Neural progenitor cell (in vitro differentiated cells): ENCODE measurements at regions not wholly inside any gene's neighbourhood (a gene's known extent, or its start where the extent isn't known, plus 50 kb on each side); places are given as distances from the start of the nearest gene placed in this dataset.
"Not testable (repeated sequence)": the region's sequence is repeated elsewhere in the genome, so short reads cannot be mapped to it uniquely, and the experiment has no call there.

Source experiments
- DNase-seq: peaks from one replicate; pipeline ENCODE4 v3.0.0-alpha.2; 2016; ENCODE audit warnings: low spot score
- H2AFZ ChIP-seq: fragments of 200-600 bp; sonication (generic); replicated peaks from 2 replicates; pipeline ENCODE4 v1.6.1; 2016; ENCODE audit warnings: antibody characterized with exemption
- H3F3A ChIP-seq: fragments of 200-600 bp; sonication (generic); 2 replicates; pipeline ENCODE4 v1.6.1; 2016; ENCODE audit warnings: antibody characterized with exemption, low read depth
- H3K27ac ChIP-seq: fragments of 200-600 bp; sonication (generic); 2 replicates; pipeline ENCODE4 v1.5.1; 2016; ENCODE audit warnings: mild to moderate bottlenecking
- H3K27me3 ChIP-seq: fragments of 200-600 bp; sonication (generic); 2 replicates; pipeline ENCODE4 v1.6.1; 2016; ENCODE audit warnings: mild to moderate bottlenecking, moderate library complexity
- H3K36me3 ChIP-seq: fragments of 200-600 bp; sonication (generic); 2 replicates; pipeline ENCODE4 v1.5.1; 2016
- H3K4me1 ChIP-seq: fragments of 200-600 bp; sonication (generic); 2 replicates; pipeline ENCODE4 v1.6.1; 2016; ENCODE audit warnings: mixed run types
- H3K4me2 ChIP-seq: fragments of 200-600 bp; sonication (generic); 2 replicates; pipeline ENCODE4 v1.6.1; 2016
- H3K4me3 ChIP-seq: fragments of 200-600 bp; sonication (generic); 2 replicates; pipeline ENCODE4 v1.5.1; 2016
- H3K79me2 ChIP-seq: fragments of 200-600 bp; sonication (generic); 2 replicates; pipeline ENCODE4 v1.6.1; 2016; ENCODE audit warnings: low read depth
- H3K9ac ChIP-seq: fragments of 200-600 bp; sonication (generic); 2 replicates; pipeline ENCODE4 v1.6.1; 2016
- H3K9me3 ChIP-seq: fragments of 200-600 bp; sonication (generic); 2 replicates; pipeline ENCODE4 v1.5.1; 2016; ENCODE audit warnings: low read depth
- H4K20me1 ChIP-seq: fragments of 200-600 bp; sonication (generic); 2 replicates; pipeline ENCODE4 v1.6.1; 2016; ENCODE audit warnings: low read depth
- H3K27ac Mint-ChIP-seq: 3 replicates; pipeline ENCODE4 v1.8.0; 2021; ENCODE audit warnings: mixed read lengths
- H3K27me3 Mint-ChIP-seq: 2 replicates; pipeline ENCODE4 v1.8.0; 2022; ENCODE audit warnings: low read depth, mild to moderate bottlenecking, inconsistent platforms, moderate library complexity, mixed read lengths; ENCODE audit not compliant: insufficient read depth
- H3K36me3 Mint-ChIP-seq: 3 replicates; pipeline ENCODE4 v1.8.0; 2021; ENCODE audit warnings: mixed read lengths
- H3K4me1 Mint-ChIP-seq: 3 replicates; pipeline ENCODE4 v1.8.0; 2021; ENCODE audit warnings: mixed read lengths
- H3K4me3 Mint-ChIP-seq: 3 replicates; pipeline ENCODE4 v1.8.0; 2021; ENCODE audit warnings: mild to moderate bottlenecking, moderate library complexity, mixed read lengths
- H3K9me3 Mint-ChIP-seq: 3 replicates; pipeline ENCODE4 v1.8.0; 2020; ENCODE audit warnings: mixed read lengths
- EZH2 ChIP-seq: fragments of 200-600 bp; sonication (generic); IDR thresholded peaks from 2 replicates; pipeline ENCODE4 v1.6.1; 2017; ENCODE audit warnings: antibody characterized with exemption, mild to moderate bottlenecking, moderate library complexity
- EZH2phosphoT487 ChIP-seq: fragments of 200-600 bp; sonication (generic); IDR thresholded peaks from 2 replicates; pipeline ENCODE4 v1.6.1; 2017; ENCODE audit warnings: antibody characterized with exemption
- TF ChIP-seq, protein P1 (sequence below): fragments of 200-600 bp; sonication (generic); IDR thresholded peaks from 2 replicates; pipeline ENCODE4 v1.5.1; 2017; ENCODE audit warnings: antibody characterized with exemption, mild to moderate bottlenecking

DNA sequence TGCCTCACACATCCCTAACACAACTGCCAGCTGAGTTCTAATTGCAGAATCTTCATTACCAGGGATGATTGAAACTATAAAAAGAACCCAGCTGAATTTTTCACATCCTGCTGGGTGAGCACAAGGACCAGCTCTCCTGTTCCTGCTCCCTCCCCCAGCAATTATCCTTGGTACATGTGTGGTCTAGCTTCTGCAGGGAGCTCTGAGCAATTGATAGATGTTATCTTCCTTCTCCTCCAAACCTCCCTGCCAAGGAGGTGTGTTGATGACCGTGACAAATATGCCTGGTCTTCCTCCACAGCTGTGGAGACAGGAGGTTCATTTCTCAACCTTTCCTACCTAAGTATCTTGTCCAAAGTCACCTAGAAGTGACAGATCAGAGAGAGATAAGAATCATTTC, 65.3 kb upstream of the MAN1A2 start:
- Histone ChIP-seq H4K20me1 (no peaks in the 10 kb centered on the region), H3K4me1 (peaks cover 3% of the 10 kb centered on the region), H3F3A (peaks cover 6% of the 10 kb centered on the region), H2AFZ (no peak overlapping the region), H3K4me2 (no peak overlapping the region), H3K9me3 (no peaks in the 10 kb centered on the region), H3K36me3 (no peaks in the 10 kb centered on the region), H3K9ac (no peak overlapping the region), H3K79me2 (no peaks in the 10 kb centered on the region), H3K27me3 (no peaks in the 10 kb centered on the region), H3K27ac (no peak overlapping the region), H3K4me3 (no peak overlapping the region)
- Mint-ChIP-seq H3K4me3 (no peak overlapping the region), H3K4me1 (peaks cover 5% of the 10 kb centered on the region), H3K27me3 (peaks cover 6% of the 10 kb centered on the region), H3K9me3 (peaks cover 5% of the 10 kb centered on the region), H3K36me3 (no peaks in the 10 kb centered on the region), H3K27ac (no peak overlapping the region)
- DNase-seq, result no peak
- TF ChIP-seq, protein P1, sequence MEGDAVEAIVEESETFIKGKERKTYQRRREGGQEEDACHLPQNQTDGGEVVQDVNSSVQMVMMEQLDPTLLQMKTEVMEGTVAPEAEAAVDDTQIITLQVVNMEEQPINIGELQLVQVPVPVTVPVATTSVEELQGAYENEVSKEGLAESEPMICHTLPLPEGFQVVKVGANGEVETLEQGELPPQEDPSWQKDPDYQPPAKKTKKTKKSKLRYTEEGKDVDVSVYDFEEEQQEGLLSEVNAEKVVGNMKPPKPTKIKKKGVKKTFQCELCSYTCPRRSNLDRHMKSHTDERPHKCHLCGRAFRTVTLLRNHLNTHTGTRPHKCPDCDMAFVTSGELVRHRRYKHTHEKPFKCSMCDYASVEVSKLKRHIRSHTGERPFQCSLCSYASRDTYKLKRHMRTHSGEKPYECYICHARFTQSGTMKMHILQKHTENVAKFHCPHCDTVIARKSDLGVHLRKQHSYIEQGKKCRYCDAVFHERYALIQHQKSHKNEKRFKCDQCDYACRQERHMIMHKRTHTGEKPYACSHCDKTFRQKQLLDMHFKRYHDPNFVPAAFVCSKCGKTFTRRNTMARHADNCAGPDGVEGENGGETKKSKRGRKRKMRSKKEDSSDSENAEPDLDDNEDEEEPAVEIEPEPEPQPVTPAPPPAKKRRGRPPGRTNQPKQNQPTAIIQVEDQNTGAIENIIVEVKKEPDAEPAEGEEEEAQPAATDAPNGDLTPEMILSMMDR, result no peak
- no peak for TF ChIP-seq EZH2phosphoT487
- TF ChIP-seq EZH2, result no peak

DNA sequence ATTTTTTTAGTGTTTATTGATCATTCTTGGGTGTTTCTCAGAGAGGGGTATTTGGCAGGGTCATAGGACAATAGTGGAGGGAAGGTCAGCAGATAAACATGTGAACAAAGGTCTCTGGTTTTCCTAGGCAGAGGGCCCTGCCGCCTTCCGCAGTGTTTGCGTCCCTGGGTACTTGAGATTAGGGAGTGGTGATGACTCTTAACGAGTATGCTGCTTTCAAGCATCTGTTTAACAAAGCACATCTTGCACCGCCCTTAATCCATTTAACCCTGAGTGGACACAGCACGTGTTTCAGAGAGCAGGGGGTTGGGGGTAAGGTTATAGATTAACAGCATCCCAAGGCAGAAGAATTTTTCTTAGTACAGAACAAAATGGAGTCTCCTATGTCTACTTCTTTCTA, 67.1 kb upstream of the MAN1A2 start:
- H2AFZ ChIP-seq, H3K36me3 Mint-ChIP-seq, H3K27ac Mint-ChIP-seq, H3K27me3 Mint-ChIP-seq, H4K20me1 ChIP-seq, H3K9me3 ChIP-seq, H3K4me1 ChIP-seq, H3K79me2 ChIP-seq, H3F3A ChIP-seq, H3K9ac ChIP-seq, H3K27me3 ChIP-seq, H3K4me3 ChIP-seq, DNase-seq, H3K27ac ChIP-seq, H3K9me3 Mint-ChIP-seq, H3K36me3 ChIP-seq, H3K4me1 Mint-ChIP-seq, H3K4me2 ChIP-seq, H3K4me3 Mint-ChIP-seq: not testable (repeated sequence)

DNA sequence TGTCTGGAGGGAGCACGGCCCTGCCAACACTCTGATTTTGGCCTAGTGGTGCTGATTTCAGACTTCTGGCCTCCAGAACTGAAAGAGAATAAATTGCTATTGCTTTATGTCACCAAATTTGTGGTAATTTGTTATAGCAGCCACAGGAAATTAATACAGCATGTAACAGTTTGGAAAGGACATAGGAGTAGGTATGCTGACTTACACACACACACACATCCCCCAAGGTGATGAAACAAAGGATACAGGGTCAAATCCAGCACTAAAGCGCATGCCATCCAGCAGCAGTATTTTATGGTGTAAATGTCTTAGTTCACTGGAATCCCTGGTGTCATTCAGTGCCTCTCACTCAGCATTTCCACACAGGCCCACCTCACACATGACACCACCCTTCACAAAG, 72.2 kb upstream of the MAN1A2 start:
- no peaks in the 10 kb centered on the region for H3K36me3 ChIP-seq
- Mint-ChIP-seq H3K27me3 (peaks cover 3% of the 10 kb centered on the region), H3K4me1 (peaks cover 4% of the 10 kb centered on the region), H3K9me3 (no peaks in the 10 kb centered on the region), H3K36me3 (no peaks in the 10 kb centered on the region), H3K4me3 (no peak overlapping the region), H3K27ac (no peak overlapping the region)
- no peak overlapping the region for H3K27ac ChIP-seq
- peaks cover 3% of the 10 kb centered on the region for H3K4me1 ChIP-seq
- no peak overlapping the region for H3K9ac ChIP-seq
- no peaks in the 10 kb centered on the region for H3K27me3 ChIP-seq
- TF ChIP-seq EZH2phosphoT487 (no peak), EZH2 (no peak)
- TF ChIP-seq, protein P1, result no peak
- no peaks in the 10 kb centered on the region for H3K79me2 ChIP-seq
- H3K4me3 ChIP-seq, result no peak overlapping the region
- H4K20me1 ChIP-seq, result no peaks in the 10 kb centered on the region
- no peaks in the 10 kb centered on the region for H3F3A ChIP-seq
- H3K4me2 ChIP-seq, result no peak overlapping the region
- H2AFZ ChIP-seq, result no peak overlapping the region
- H3K9me3 ChIP-seq, result no peaks in the 10 kb centered on the region
- DNase-seq, result no peak

DNA sequence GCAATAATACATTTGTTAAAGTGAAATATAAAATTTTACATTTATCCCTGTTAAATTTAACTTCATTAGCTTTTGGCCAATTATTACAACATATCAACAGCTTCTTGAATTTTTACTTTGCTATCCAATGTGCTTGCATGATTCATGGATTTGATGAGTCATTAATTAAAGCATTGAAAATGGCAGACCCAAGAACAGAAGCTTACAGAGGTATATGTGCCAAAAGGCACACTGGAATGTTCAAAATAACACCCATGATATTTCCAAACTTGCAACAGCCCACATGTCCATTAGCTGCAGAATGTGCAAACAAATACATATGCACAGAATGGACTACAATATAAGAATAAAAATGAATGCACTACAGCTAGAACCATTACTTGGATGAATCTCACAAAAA, 76.4 kb upstream of the MAN1A2 start:
- Histone ChIP-seq H3K27ac (no peak overlapping the region), H3K9me3 (no peaks in the 10 kb centered on the region), H4K20me1 (no peaks in the 10 kb centered on the region), H3F3A (no peaks in the 10 kb centered on the region), H3K79me2 (no peaks in the 10 kb centered on the region), H3K4me1 (no peaks in the 10 kb centered on the region), H3K9ac (no peak overlapping the region), H3K36me3 (no peaks in the 10 kb centered on the region), H3K27me3 (no peaks in the 10 kb centered on the region), H3K4me3 (no peak overlapping the region), H3K4me2 (no peak overlapping the region), H2AFZ (no peak overlapping the region)
- TF ChIP-seq EZH2, result no peak
- TF ChIP-seq, protein P1, result no peak
- TF ChIP-seq EZH2phosphoT487, result no peak
- H3K36me3 Mint-ChIP-seq, result no peaks in the 10 kb centered on the region
- H3K27ac Mint-ChIP-seq, result no peak overlapping the region
- H3K4me3 Mint-ChIP-seq, result no peak overlapping the region
- DNase-seq, result no peak
- no peaks in the 10 kb centered on the region for H3K9me3 Mint-ChIP-seq
- peaks cover 3% of the 10 kb centered on the region for H3K27me3 Mint-ChIP-seq
- peaks cover 4% of the 10 kb centered on the region for H3K4me1 Mint-ChIP-seq
